ENCODE measurements at regions not wholly inside any gene's neighbourhood (a gene's known extent, or its start where the extent isn't known, plus 50 kb on each side); places are given as distances from the start of the nearest gene placed in this dataset.

- DNase-seq (no peak), ATAC-seq (ENCODE audit: low read depth) (no peak)
- intact Hi-C loops (cut with micrococcal nuclease), result no loop called here
- H3K9ac ChIP-seq (ENCODE audit: low read depth, low read length), result no peak overlapping the region
- no peaks in the 10 kb centered on the region for H3K9me1 ChIP-seq (ENCODE audit: insufficient read depth, low read length)
- TF ChIP-seq RAD21 (IDR thresholded peaks at IDR 0.05; ENCODE audit: low read length) (no peak), BHLHE40 (IDR thresholded peaks at IDR 0.05; ENCODE audit: low read depth, low read length) (no peak), POLR2A (IDR thresholded peaks at IDR 0.05; ENCODE audit: low read depth, low read length) (no peak), MXI1 (IDR thresholded peaks at IDR 0.05; ENCODE audit: borderline replicate concordance, low read depth, low read length) (no peak), MAFK (IDR thresholded peaks at IDR 0.05; ENCODE audit: low read depth, low read length) (no peak), NFE2L2 (IDR thresholded peaks at IDR 0.05; ENCODE audit: low read depth, low read length) (no peak), SMC3 (IDR thresholded peaks at IDR 0.05; ENCODE audit: low read depth, low read length) (no peak), ELK1 (IDR thresholded peaks at IDR 0.05; ENCODE audit: borderline replicate concordance, low read depth, low read length) (no peak)
- TF ChIP-seq, protein P1, sequence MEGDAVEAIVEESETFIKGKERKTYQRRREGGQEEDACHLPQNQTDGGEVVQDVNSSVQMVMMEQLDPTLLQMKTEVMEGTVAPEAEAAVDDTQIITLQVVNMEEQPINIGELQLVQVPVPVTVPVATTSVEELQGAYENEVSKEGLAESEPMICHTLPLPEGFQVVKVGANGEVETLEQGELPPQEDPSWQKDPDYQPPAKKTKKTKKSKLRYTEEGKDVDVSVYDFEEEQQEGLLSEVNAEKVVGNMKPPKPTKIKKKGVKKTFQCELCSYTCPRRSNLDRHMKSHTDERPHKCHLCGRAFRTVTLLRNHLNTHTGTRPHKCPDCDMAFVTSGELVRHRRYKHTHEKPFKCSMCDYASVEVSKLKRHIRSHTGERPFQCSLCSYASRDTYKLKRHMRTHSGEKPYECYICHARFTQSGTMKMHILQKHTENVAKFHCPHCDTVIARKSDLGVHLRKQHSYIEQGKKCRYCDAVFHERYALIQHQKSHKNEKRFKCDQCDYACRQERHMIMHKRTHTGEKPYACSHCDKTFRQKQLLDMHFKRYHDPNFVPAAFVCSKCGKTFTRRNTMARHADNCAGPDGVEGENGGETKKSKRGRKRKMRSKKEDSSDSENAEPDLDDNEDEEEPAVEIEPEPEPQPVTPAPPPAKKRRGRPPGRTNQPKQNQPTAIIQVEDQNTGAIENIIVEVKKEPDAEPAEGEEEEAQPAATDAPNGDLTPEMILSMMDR (conservative IDR thresholded peaks at IDR 0.05; ENCODE audit: low read depth, low read length), result no peak
- CTCF ChIA-PET, result no interaction called here
- no peak overlapping the region for H4K5ac ChIP-seq (ENCODE audit: low read depth, low read length)
- no peaks in the 10 kb centered on the region for H3K79me1 ChIP-seq (ENCODE audit: low read depth in 1 of 2, low read length in 2 of 2)
- no peaks in the 10 kb centered on the region for H3K27me3 ChIP-seq (ENCODE audit: control insufficient read depth, insufficient read depth, low read length)
- H2AFZ ChIP-seq (replicated peaks; ENCODE audit: low read length, poor library complexity), result no peak overlapping the region
- H4K91ac ChIP-seq (ENCODE audit: insufficient read depth, low read depth, low read length), result no peak overlapping the region
- H2AK5ac ChIP-seq (ENCODE audit: low read depth, low read length), result no peak overlapping the region
- no peak overlapping the region for H2BK15ac ChIP-seq (ENCODE audit: low read depth, low read length)
- H3K4me3 ChIP-seq (ENCODE audit: insufficient read depth, low read depth, low read length), result no peak overlapping the region
- POLR2A ChIA-PET (ENCODE audit: unreplicated experiment), result interaction anchor here (0.7 kb wide), 1 partner anchor 59 kb away, joined by 4 read pairs; no protein-coding TSS in a partner anchor
- H3K4me2 ChIP-seq (ENCODE audit: low read depth, low read length), result no peak overlapping the region
- H4K20me1 ChIP-seq (ENCODE audit: insufficient read depth, low read length), result no peaks in the 10 kb centered on the region
- H3K18ac ChIP-seq (ENCODE audit: low read depth, low read length), result no peak overlapping the region; the same call in 1 of the 2 replicates
- no peak overlapping the region for H2BK5ac ChIP-seq (ENCODE audit: low read depth, low read length, poor library complexity, severe bottlenecking)
- H3K14ac ChIP-seq (replicated peaks; ENCODE audit: low read depth, low read length), result no peak overlapping the region
- no peak overlapping the region for H3K27ac ChIP-seq (ENCODE audit: insufficient read depth, low read length)
- in situ Hi-C loops (cut with MboI; ENCODE audit: low sequenced_read_pairs), result no loop called here
- no peak overlapping the region for H2BK20ac ChIP-seq (ENCODE audit: low read depth, low read length)
- peaks cover 2% of the 10 kb centered on the region; the same call in 1 of the 2 replicates for H3K4me1 ChIP-seq (ENCODE audit: control insufficient read depth, insufficient read depth, low read length)
- no peak overlapping the region for H3K56ac ChIP-seq (ENCODE audit: extremely low read depth, insufficient read depth, low read length)
- dilution Hi-C loops (cut with HindIII; ENCODE audit: low sequenced_read_pairs, unreplicated experiment), result no loop called here
- H3K36me3 ChIP-seq (ENCODE audit: control insufficient read depth, insufficient read depth, low read length), result no peaks in the 10 kb centered on the region
- 0 out of 2 replicates have a peak overlapping the region, but pooled peaks have one; percentile 33 for H3K23ac ChIP-seq (ENCODE audit: low read depth, low read length)
- no peak overlapping the region for H4K8ac ChIP-seq (ENCODE audit: low read depth in 2 of 2, low read length in 2 of 2)
- no peak overlapping the region for H3K4ac ChIP-seq (ENCODE audit: low read depth, low read length)
- no peak overlapping the region for H2AK9ac ChIP-seq (replicated peaks; ENCODE audit: low read depth, low read length, poor library complexity)
- H3K9me3 ChIP-seq (ENCODE audit: control insufficient read depth, insufficient read depth, low read length), result no peaks in the 10 kb centered on the region
- H2BK120ac ChIP-seq (ENCODE audit: low read depth, low read length), result no peak overlapping the region
- no TSS peak for BruUV-seq (replicated peaks)
These were observed 395.3 kb downstream of the AEBP2 start for GRCh38 chr12:19834592-19834991.
